ENCODE measurements at regions not wholly inside any gene's neighbourhood (a gene's known extent, or its start where the extent isn't known, plus 50 kb on each side); places are given as distances from the start of the nearest gene placed in this dataset.
"Not testable (repeated sequence)": the region's sequence is repeated elsewhere in the genome, so short reads cannot be mapped to it uniquely, and the experiment has no call there.

GRCh38 chr4:91754716-91755115 is 549.0 kb upstream of the GRID2 start:
- peaks cover 3% of the 10 kb centered on the region for H3K9me3 ChIP-seq (ENCODE audit: control insufficient read depth, insufficient read depth, low read length)
- peaks cover 7 to 8% of the 10 kb centered on the region in 2 donors for H3K9me3 Mint-ChIP-seq
- DNase-seq (no peak), ATAC-seq (no peak)
- no peaks in the 10 kb centered on the region for H3K36me3 Mint-ChIP-seq
- H3K4me1 ChIP-seq (ENCODE audit: control insufficient read depth, insufficient read depth, low read length) = no peaks in the 10 kb centered on the region
- WGBS (ENCODE audit: insufficient coverage) = 100% methylated on average over 1 of the region's 2 CpGs
- H3K27ac Mint-ChIP-seq = no peak overlapping the region
- no peaks in the 10 kb centered on the region for H3K27me3 ChIP-seq (ENCODE audit: control insufficient read depth, insufficient read depth, low read length)
- no peak for TF ChIP-seq CTCF (IDR thresholded peaks at IDR 0.05)
- H3K4me1 Mint-ChIP-seq = no peaks in the 10 kb centered on the region
- H3K27ac ChIP-seq (ENCODE audit: low read length) = no peak overlapping the region
- intact Hi-C loops (cut with micrococcal nuclease) = no loop called here
- no peaks in the 10 kb centered on the region for H3K36me3 ChIP-seq (ENCODE audit: control insufficient read depth, insufficient read depth, low read length)
- no peaks in the 10 kb centered on the region for H3K27me3 Mint-ChIP-seq (ENCODE audit: low read depth in 2 of 2)
- no peak overlapping the region for H3K4me3 ChIP-seq (ENCODE audit: low read length)
- no peak overlapping the region for H3K4me3 Mint-ChIP-seq

- no peak for ATAC-seq
- peaks cover 3% of the 10 kb centered on the region in 2 donors for H3K9me3 Mint-ChIP-seq
- TF ChIP-seq CTCF (IDR thresholded peaks at IDR 0.05) = no peak
- no peaks in the 10 kb centered on the region for H3K36me3 Mint-ChIP-seq
- H3K36me3 ChIP-seq (ENCODE audit: control insufficient read depth, insufficient read depth, low read length) = no peaks in the 10 kb centered on the region
- no peaks in the 10 kb centered on the region for H3K27me3 Mint-ChIP-seq (ENCODE audit: low read depth in 2 of 2)
- peaks cover 3% of the 10 kb centered on the region for H3K9me3 ChIP-seq (ENCODE audit: control insufficient read depth, insufficient read depth, low read length)
- intact Hi-C loops (cut with micrococcal nuclease) = no loop called here
- H3K4me3 Mint-ChIP-seq = no peak overlapping the region
- no peaks in the 10 kb centered on the region for H3K4me1 ChIP-seq (ENCODE audit: control insufficient read depth, insufficient read depth, low read length)
- H3K4me1 Mint-ChIP-seq = no peaks in the 10 kb centered on the region
- no peak overlapping the region for H3K27ac ChIP-seq (ENCODE audit: low read length)
- DNase-seq = no peak
- no peaks in the 10 kb centered on the region for H3K27me3 ChIP-seq (ENCODE audit: control insufficient read depth, insufficient read depth, low read length)
- H3K27ac Mint-ChIP-seq = no peak overlapping the region
- H3K4me3 ChIP-seq (ENCODE audit: low read length) = no peak overlapping the region
- WGBS (ENCODE audit: insufficient coverage) = 36% methylated on average over 1 of the region's 1 CpG
Measured at GRCh38 chr4:91758487-91758886, 545.3 kb upstream of the GRID2 start.

GRCh38 chr4:91764085-91764484 is 539.7 kb upstream of the GRID2 start:
- H3K4me1 ChIP-seq (ENCODE audit: control insufficient read depth, insufficient read depth, low read length) = no peaks in the 10 kb centered on the region
- no peak overlapping the region for H3K4me3 ChIP-seq (ENCODE audit: low read length)
- Mint-ChIP-seq H3K27ac (no peak overlapping the region), H3K4me1 (no peaks in the 10 kb centered on the region), H3K9me3 (peaks cover 5 to 21% of the 10 kb centered on the region in 2 donors), H3K4me3 (no peak overlapping the region), H3K36me3 (no peaks in the 10 kb centered on the region), H3K27me3 (ENCODE audit: low read depth in 2 of 2) (no peaks in the 10 kb centered on the region)
- no peak for TF ChIP-seq CTCF (IDR thresholded peaks at IDR 0.05)
- intact Hi-C loops (cut with micrococcal nuclease) = no loop called here
- no peaks in the 10 kb centered on the region for H3K36me3 ChIP-seq (ENCODE audit: control insufficient read depth, insufficient read depth, low read length)
- no peak overlapping the region for H3K27ac ChIP-seq (ENCODE audit: low read length)
- no peaks in the 10 kb centered on the region for H3K27me3 ChIP-seq (ENCODE audit: control insufficient read depth, insufficient read depth, low read length)
- peaks cover 3% of the 10 kb centered on the region for H3K9me3 ChIP-seq (ENCODE audit: control insufficient read depth, insufficient read depth, low read length)
- ATAC-seq (no peak), DNase-seq (no peak)
- WGBS (ENCODE audit: insufficient coverage) = 33% methylated on average over 1 of the region's 1 CpG

- H3K27me3 ChIP-seq (ENCODE audit: control insufficient read depth, insufficient read depth, low read length) = no peaks in the 10 kb centered on the region
- Mint-ChIP-seq H3K27me3 (ENCODE audit: low read depth in 2 of 2) (no peaks in the 10 kb centered on the region), H3K9me3 (peaks cover 10 to 38% of the 10 kb centered on the region in 2 donors), H3K4me3 (no peak overlapping the region), H3K36me3 (peaks cover 17% of the 10 kb centered on the region), H3K27ac (no peak overlapping the region), H3K4me1 (no peaks in the 10 kb centered on the region)
- H3K9me3 ChIP-seq (ENCODE audit: control insufficient read depth, insufficient read depth, low read length) = peaks cover 6% of the 10 kb centered on the region
- intact Hi-C loops (cut with micrococcal nuclease) = no loop called here
- H3K4me3 ChIP-seq (ENCODE audit: low read length) = no peak overlapping the region
- no peak overlapping the region for H3K27ac ChIP-seq (ENCODE audit: low read length)
- no peaks in the 10 kb centered on the region for H3K4me1 ChIP-seq (ENCODE audit: control insufficient read depth, insufficient read depth, low read length)
- WGBS (ENCODE audit: insufficient coverage) = 91% methylated on average over 1 of the region's 1 CpG
- ATAC-seq (no peak), DNase-seq (no peak)
- H3K36me3 ChIP-seq (ENCODE audit: control insufficient read depth, insufficient read depth, low read length) = no peaks in the 10 kb centered on the region
- no peak for TF ChIP-seq CTCF (IDR thresholded peaks at IDR 0.05)
Measured at GRCh38 chr4:91769912-91770311, 533.9 kb upstream of the GRID2 start.

- H3K36me3 ChIP-seq (ENCODE audit: control insufficient read depth, insufficient read depth, low read length); H3K4me1 ChIP-seq (ENCODE audit: control insufficient read depth, insufficient read depth, low read length); DNase-seq; intact Hi-C loops (cut with micrococcal nuclease); H3K27ac Mint-ChIP-seq; H3K27me3 Mint-ChIP-seq (ENCODE audit: low read depth in 2 of 2); H3K36me3 Mint-ChIP-seq; H3K9me3 ChIP-seq (ENCODE audit: control insufficient read depth, insufficient read depth, low read length); H3K4me3 Mint-ChIP-seq; H3K27ac ChIP-seq (ENCODE audit: low read length); H3K4me3 ChIP-seq (ENCODE audit: low read length); ATAC-seq; H3K27me3 ChIP-seq (ENCODE audit: control insufficient read depth, insufficient read depth, low read length); H3K4me1 Mint-ChIP-seq; H3K9me3 Mint-ChIP-seq: not testable (repeated sequence)
- 66% methylated on average over 23 of the region's 28 CpGs for WGBS (ENCODE audit: insufficient coverage)
Measured at GRCh38 chr4:91791631-91792030, 512.1 kb upstream of the GRID2 start.

Data from natural killer cell (primary cell).